Suprapubic skin (tissue), 3 donors: ENCODE measurements at regions not wholly inside any gene's neighbourhood (a gene's known extent, or its start where the extent isn't known, plus 50 kb on each side); places are given as distances from the start of the nearest gene placed in this dataset.

Experiments used
- CTCF ChIP-seq, 2 donors: fragments of 200-600 bp in 1 of 2; fragments of 450-650 bp in 1 of 2; sonication (generic) in 1 of 2; IDR thresholded peaks; one replicate each; pipeline ENCODE4 v1.5.1; 2016 to 2019; ENCODE audit warnings: antibody characterized with exemption in 2 of 2, mild to moderate bottlenecking in 1 of 2, moderate library complexity in 1 of 2
- POLR2A ChIP-seq, 2 donors: fragments of 450-650 bp; IDR thresholded peaks; one replicate each; pipeline ENCODE4 v1.6.1; 2017; ENCODE audit warnings: antibody characterized with exemption in 2 of 2, mild to moderate bottlenecking in 2 of 2, moderate library complexity in 2 of 2

GRCh38 chr2:121833358-121833723 lies 77.9 kb downstream of the TSN start:
- TF ChIP-seq CTCF (IDR thresholded peaks at IDR 0.05) (no peak), POLR2A (IDR thresholded peaks at IDR 0.05) (no peak)
